ENCODE measurements at regions not wholly inside any gene's neighbourhood (a gene's known extent, or its start where the extent isn't known, plus 50 kb on each side); places are given as distances from the start of the nearest gene placed in this dataset.

DNA sequence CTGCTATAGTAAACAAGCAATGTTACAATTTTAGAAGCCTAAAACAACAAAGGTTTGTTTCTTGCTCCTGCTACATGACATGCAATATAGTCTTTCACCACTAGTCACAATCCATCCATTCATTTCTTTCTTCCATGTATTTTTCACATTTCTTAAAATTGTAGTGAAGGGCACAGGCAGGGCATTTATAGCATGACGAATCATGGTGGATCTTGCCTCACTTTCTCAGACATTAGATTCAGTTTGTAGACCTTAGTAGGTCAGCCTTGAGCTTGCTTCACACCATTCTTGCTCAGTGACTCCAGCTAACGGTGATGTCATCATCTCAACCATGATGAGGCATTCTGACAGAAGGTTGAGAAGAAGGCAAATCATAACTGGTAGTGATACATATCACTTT lies 546.8 kb downstream of the TBL1XR1 start:
- H3K4me3 ChIP-seq (ENCODE audit: low read depth, low read length): no peak overlapping the region
- DNase-seq (ENCODE audit: low read depth): no peak
- TF ChIP-seq, protein P1, sequence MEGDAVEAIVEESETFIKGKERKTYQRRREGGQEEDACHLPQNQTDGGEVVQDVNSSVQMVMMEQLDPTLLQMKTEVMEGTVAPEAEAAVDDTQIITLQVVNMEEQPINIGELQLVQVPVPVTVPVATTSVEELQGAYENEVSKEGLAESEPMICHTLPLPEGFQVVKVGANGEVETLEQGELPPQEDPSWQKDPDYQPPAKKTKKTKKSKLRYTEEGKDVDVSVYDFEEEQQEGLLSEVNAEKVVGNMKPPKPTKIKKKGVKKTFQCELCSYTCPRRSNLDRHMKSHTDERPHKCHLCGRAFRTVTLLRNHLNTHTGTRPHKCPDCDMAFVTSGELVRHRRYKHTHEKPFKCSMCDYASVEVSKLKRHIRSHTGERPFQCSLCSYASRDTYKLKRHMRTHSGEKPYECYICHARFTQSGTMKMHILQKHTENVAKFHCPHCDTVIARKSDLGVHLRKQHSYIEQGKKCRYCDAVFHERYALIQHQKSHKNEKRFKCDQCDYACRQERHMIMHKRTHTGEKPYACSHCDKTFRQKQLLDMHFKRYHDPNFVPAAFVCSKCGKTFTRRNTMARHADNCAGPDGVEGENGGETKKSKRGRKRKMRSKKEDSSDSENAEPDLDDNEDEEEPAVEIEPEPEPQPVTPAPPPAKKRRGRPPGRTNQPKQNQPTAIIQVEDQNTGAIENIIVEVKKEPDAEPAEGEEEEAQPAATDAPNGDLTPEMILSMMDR (IDR thresholded peaks at IDR 0.05; ENCODE audit: insufficient read depth, low read length): peak; percentile 9

DNA sequence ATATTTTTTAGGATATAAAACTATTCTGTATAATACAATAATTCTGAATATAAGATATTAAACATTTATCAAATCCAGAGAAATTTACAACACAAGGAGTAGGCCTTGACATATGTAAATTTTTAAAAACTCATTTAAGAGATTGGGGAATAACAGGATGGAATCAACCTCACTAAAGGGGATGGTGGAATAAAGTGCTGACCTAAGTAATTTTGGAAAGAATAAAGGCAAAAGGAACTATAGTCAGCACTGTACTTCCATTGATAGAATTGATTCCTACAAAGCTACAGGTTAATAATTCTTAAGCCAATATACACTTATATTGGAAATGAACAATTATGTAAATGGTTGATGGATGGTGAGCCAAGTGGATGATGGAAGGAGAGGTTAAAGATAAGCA lies 549.3 kb downstream of the TBL1XR1 start:
- no peak overlapping the region for H3K4me3 ChIP-seq (ENCODE audit: low read depth, low read length)
- TF ChIP-seq, protein P1 (IDR thresholded peaks at IDR 0.05; ENCODE audit: insufficient read depth, low read length): no peak
- no peak for DNase-seq (ENCODE audit: low read depth)

DNA sequence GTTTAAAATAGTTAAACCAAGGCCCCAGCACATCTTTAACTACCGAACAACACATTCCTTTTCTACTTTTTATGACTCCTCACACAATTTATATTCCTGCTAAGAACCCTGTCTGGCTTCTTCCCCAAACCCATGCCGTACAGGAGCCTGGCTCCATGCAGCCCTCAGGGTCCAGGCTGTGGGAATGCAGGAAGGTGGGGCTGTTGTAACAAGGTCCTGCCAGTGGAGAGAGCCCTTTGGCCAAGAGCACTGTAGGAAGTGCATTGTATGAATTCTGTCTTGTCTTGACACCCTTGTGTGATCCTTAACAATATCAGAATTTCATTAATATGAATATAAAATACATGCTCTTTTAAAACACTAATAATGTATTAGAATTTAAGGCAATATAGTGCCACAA lies 563.8 kb downstream of the TBL1XR1 start:
- TF ChIP-seq, protein P1 (IDR thresholded peaks at IDR 0.05; ENCODE audit: insufficient read depth, low read length): no peak
- H3K4me3 ChIP-seq (ENCODE audit: low read depth, low read length): no peak overlapping the region
- no peak for DNase-seq (ENCODE audit: low read depth)

DNA sequence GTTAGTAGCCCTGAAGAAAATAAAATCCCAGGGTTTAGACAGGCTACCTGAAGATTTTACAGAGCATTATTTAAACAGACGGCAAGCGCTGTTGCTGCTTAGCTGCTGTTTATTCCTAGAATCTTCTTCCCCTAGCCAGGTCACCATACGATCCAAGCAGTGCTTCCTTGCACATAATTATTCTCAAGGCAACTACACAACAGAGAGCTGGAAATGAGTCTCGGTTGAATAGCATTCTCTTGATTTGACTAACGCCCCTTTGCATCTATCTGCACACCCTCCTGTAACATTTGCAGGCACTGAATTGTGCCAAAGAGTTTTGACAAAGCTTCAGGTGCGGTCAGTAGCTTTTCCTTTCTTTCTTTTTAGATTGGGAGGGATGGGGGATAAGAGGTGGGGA lies 564.4 kb downstream of the TBL1XR1 start:
- no peak overlapping the region for H3K4me3 ChIP-seq (ENCODE audit: low read depth, low read length)
- TF ChIP-seq, protein P1 (IDR thresholded peaks at IDR 0.05; ENCODE audit: insufficient read depth, low read length): no peak
- DNase-seq (ENCODE audit: low read depth): no peak

DNA sequence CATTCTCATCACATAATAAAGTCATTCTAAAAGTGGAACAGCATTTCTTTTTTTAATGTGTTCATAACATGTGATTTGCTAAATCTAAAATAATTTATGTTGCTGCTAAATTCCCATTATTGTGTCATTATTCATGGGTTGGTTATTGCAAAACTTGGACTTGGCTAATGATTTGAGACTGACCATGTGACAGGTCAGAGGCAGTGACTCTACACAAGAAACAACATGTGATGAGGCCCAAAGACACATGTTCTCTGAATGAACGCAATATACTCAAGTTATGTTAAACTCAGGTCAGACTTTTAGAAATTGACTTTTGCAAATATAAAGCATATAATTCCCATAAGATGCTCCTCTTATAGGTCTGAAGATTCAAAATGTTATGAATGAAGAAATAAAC lies 566.1 kb downstream of the TBL1XR1 start:
- no peak for DNase-seq (ENCODE audit: low read depth)
- no peak overlapping the region for H3K4me3 ChIP-seq (ENCODE audit: low read depth, low read length)
- TF ChIP-seq, protein P1 (IDR thresholded peaks at IDR 0.05; ENCODE audit: insufficient read depth, low read length): no peak

DNA sequence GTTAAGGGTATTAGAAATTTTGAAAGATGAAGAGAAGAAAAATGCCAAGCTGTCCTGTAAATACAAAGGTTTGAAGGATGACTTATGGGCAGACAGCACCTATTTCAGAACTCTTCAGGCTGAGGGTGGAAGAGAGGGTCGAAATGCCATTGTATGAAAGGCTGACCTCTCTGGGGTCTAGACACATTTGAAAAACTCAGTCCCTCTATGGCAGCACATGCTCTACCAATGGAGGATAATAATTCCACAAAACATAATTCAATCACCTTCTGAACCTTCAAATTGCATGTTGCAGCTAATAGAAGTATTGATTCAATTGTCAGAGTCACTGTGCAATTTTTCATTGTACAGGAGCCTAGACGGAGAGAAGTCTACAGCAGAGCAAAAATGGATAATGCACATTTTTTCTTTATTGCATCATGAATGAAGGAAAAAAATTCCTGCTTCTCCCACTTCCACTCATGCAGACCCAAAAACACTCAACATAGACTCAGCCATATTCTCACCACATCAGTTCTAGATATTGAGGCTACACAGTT lies 569.1 kb downstream of the TBL1XR1 start:
- no peak for DNase-seq (ENCODE audit: low read depth)
- TF ChIP-seq, protein P1 (IDR thresholded peaks at IDR 0.05; ENCODE audit: insufficient read depth, low read length): no peak
- H3K4me3 ChIP-seq (ENCODE audit: low read depth, low read length): no peak overlapping the region

DNA sequence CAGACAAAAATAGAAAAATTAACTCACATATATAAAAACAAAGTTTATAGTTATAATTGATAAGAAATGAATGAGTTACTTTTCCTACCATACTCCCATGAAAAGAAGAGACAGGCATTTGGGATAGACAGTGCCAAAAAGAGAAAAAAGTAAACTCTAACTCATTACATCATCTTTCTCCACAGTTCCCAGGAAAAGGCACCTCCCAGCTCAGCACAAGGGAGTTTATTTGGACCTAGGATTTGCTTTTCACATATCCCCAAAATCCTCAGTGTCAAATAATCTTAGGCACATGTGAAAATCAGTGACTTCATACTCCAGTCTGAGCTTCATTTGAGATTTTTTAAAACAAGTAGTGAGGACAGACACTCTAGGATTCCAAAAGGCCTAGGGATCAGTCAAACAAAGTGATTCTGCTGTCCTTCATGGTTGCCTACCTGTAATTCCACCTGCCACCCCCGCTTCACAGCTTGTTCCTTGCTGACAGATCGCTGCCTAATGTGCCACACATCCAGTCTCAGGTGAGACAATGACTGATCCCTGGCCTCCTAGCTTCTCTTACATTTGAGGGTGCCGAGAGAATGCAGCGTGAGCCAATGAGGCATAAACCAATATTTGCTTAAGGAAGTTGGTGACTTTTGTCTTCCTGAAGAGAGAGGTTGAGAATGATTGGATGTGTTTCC lies 573.7 kb downstream of the TBL1XR1 start:
- DNase-seq (ENCODE audit: low read depth): no peak
- TF ChIP-seq, protein P1 (IDR thresholded peaks at IDR 0.05; ENCODE audit: insufficient read depth, low read length): no peak
- H3K4me3 ChIP-seq (ENCODE audit: low read depth, low read length): no peak overlapping the region
